ENCODE measurements at regions not wholly inside any gene's neighbourhood (a gene's known extent, or its start where the extent isn't known, plus 50 kb on each side); places are given as distances from the start of the nearest gene placed in this dataset.
"Not testable (repeated sequence)": the region's sequence is repeated elsewhere in the genome, so short reads cannot be mapped to it uniquely, and the experiment has no call there.

DNA sequence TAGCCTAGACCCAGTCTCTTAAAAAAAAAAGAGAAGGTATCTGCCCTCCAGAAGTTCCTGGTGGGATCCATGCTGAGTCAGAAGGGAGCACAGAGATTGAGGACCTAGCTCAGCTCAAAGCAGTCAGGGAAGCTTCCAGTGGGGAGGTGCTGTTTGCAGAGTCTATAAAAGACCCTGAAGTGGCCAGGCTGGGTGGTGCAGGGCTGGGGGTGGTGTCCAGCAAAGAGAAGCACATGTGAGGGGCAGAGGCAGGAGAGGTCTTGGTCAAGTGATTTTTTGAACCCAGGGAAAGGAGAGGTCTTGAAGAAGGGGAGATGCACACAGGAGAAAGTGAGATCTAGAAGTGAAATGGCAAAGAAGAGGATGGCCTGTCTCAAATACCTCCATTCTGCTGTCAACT is 130.4 kb upstream of the PODXL start:
- Histone ChIP-seq H3K4me3 (ENCODE audit: low read length in 3 of 3) (no peak overlapping the region), H3K36me3 (ENCODE audit: control insufficient read depth in 3 of 3, insufficient read depth in 3 of 3, low read length in 3 of 3) (no peaks in the 10 kb centered on the region), H3K4me1 (ENCODE audit: control insufficient read depth in 3 of 3, insufficient read depth in 3 of 3, low read length in 3 of 3) (peaks cover 0 to 2% (median 0%) of the 10 kb centered on the region in 3 donors), H3K9ac (ENCODE audit: low read depth in 1 of 3, low read length in 3 of 3) (no peak overlapping the region), H3K27ac (ENCODE audit: low read depth, low read length) (no peak overlapping the region), H3K27me3 (ENCODE audit: control insufficient read depth in 3 of 3, insufficient read depth in 3 of 3, low read length in 3 of 3) (peaks cover 17 to 40% (median 36%) of the 10 kb centered on the region in 3 donors), H3K9me3 (ENCODE audit: control insufficient read depth in 3 of 3, low read length in 3 of 3) (no peaks in the 10 kb centered on the region)

GRCh38 chr7:131683536-131684125 is 127.2 kb upstream of the PODXL start:
- Histone ChIP-seq H3K27ac (ENCODE audit: low read depth, low read length) (no peak overlapping the region), H3K4me3 (ENCODE audit: low read length in 3 of 3) (no peak overlapping the region), H3K9ac (ENCODE audit: low read depth in 1 of 3, low read length in 3 of 3) (no peak overlapping the region), H3K27me3 (ENCODE audit: control insufficient read depth in 3 of 3, insufficient read depth in 3 of 3, low read length in 3 of 3) (peaks cover 13 to 20% (median 18%) of the 10 kb centered on the region in 3 donors), H3K36me3 (ENCODE audit: control insufficient read depth in 3 of 3, insufficient read depth in 3 of 3, low read length in 3 of 3) (no peaks in the 10 kb centered on the region), H3K9me3 (ENCODE audit: control insufficient read depth in 3 of 3, low read length in 3 of 3) (no peaks in the 10 kb centered on the region), H3K4me1 (ENCODE audit: control insufficient read depth in 3 of 3, insufficient read depth in 3 of 3, low read length in 3 of 3) (no peaks in the 10 kb centered on the region)

- no peak overlapping the region for H3K4me3 ChIP-seq (ENCODE audit: low read length in 3 of 3)
- no peak overlapping the region for H3K27ac ChIP-seq (ENCODE audit: low read depth, low read length)
- H3K36me3 ChIP-seq (ENCODE audit: control insufficient read depth in 3 of 3, insufficient read depth in 3 of 3, low read length in 3 of 3), result no peaks in the 10 kb centered on the region
- H3K4me1 ChIP-seq (ENCODE audit: control insufficient read depth in 3 of 3, insufficient read depth in 3 of 3, low read length in 3 of 3), result no peaks in the 10 kb centered on the region
- no peak overlapping the region for H3K9ac ChIP-seq (ENCODE audit: low read depth in 1 of 3, low read length in 3 of 3)
- H3K9me3 ChIP-seq (ENCODE audit: control insufficient read depth in 3 of 3, low read length in 3 of 3), result no peaks in the 10 kb centered on the region
- H3K27me3 ChIP-seq (ENCODE audit: control insufficient read depth in 3 of 3, insufficient read depth in 3 of 3, low read length in 3 of 3), result peaks cover 8 to 14% (median 13%) of the 10 kb centered on the region in 3 donors
These were observed 125.5 kb upstream of the PODXL start for GRCh38 chr7:131681961-131682360.

DNA sequence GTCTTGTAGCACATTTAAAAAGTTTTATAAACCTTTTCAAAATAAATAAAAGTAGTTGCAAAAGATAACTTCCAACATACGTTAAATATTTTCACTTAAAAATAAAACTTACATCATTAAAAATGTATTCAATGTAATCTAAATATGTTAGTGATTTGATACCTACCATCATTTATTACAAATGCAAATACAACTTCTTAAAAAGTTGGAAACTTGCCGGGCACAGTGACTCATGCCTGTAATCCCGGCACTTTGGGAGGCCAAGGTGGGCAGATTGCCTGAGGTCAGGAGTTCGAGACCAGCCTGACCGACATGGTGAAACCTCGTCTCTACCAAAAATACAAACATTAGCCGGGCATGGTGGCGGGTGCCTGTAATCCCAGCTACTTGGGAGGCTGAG is 122.6 kb upstream of the PODXL start:
- not testable (repeated sequence) for H3K27ac ChIP-seq (ENCODE audit: low read depth, low read length); H3K36me3 ChIP-seq (ENCODE audit: control insufficient read depth in 3 of 3, insufficient read depth in 3 of 3, low read length in 3 of 3); H3K4me1 ChIP-seq (ENCODE audit: control insufficient read depth in 3 of 3, insufficient read depth in 3 of 3, low read length in 3 of 3); H3K27me3 ChIP-seq (ENCODE audit: control insufficient read depth in 3 of 3, insufficient read depth in 3 of 3, low read length in 3 of 3); H3K9ac ChIP-seq (ENCODE audit: low read depth in 1 of 3, low read length in 3 of 3); H3K9me3 ChIP-seq (ENCODE audit: control insufficient read depth in 3 of 3, low read length in 3 of 3); H3K4me3 ChIP-seq (ENCODE audit: low read length in 3 of 3)

GRCh38 chr7:131676850-131677249 is 120.4 kb upstream of the PODXL start:
- H3K9me3 ChIP-seq (ENCODE audit: control insufficient read depth in 3 of 3, low read length in 3 of 3); H3K9ac ChIP-seq (ENCODE audit: low read depth in 1 of 3, low read length in 3 of 3); H3K4me1 ChIP-seq (ENCODE audit: control insufficient read depth in 3 of 3, insufficient read depth in 3 of 3, low read length in 3 of 3); H3K4me3 ChIP-seq (ENCODE audit: low read length in 3 of 3); H3K36me3 ChIP-seq (ENCODE audit: control insufficient read depth in 3 of 3, insufficient read depth in 3 of 3, low read length in 3 of 3); H3K27ac ChIP-seq (ENCODE audit: low read depth, low read length); H3K27me3 ChIP-seq (ENCODE audit: control insufficient read depth in 3 of 3, insufficient read depth in 3 of 3, low read length in 3 of 3): not testable (repeated sequence)

GRCh38 chr7:131674131-131674530 is 117.7 kb upstream of the PODXL start:
- H3K36me3 ChIP-seq (ENCODE audit: control insufficient read depth in 3 of 3, insufficient read depth in 3 of 3, low read length in 3 of 3), result no peaks in the 10 kb centered on the region
- H3K27ac ChIP-seq (ENCODE audit: low read depth, low read length), result no peak overlapping the region
- no peak overlapping the region for H3K4me3 ChIP-seq (ENCODE audit: low read length in 3 of 3)
- H3K4me1 ChIP-seq (ENCODE audit: control insufficient read depth in 3 of 3, insufficient read depth in 3 of 3, low read length in 3 of 3), result peaks cover 0 to 4% (median 0%) of the 10 kb centered on the region in 3 donors
- no peak overlapping the region for H3K9ac ChIP-seq (ENCODE audit: low read depth in 1 of 3, low read length in 3 of 3)
- no peaks in the 10 kb centered on the region for H3K9me3 ChIP-seq (ENCODE audit: control insufficient read depth in 3 of 3, low read length in 3 of 3)
- no peaks in the 10 kb centered on the region for H3K27me3 ChIP-seq (ENCODE audit: control insufficient read depth in 3 of 3, insufficient read depth in 3 of 3, low read length in 3 of 3)

GRCh38 chr7:131673576-131673975 is 117.1 kb upstream of the PODXL start:
- H3K4me3 ChIP-seq (ENCODE audit: low read length in 3 of 3), result no peak overlapping the region
- H3K9me3 ChIP-seq (ENCODE audit: control insufficient read depth in 3 of 3, low read length in 3 of 3), result no peaks in the 10 kb centered on the region
- H3K27ac ChIP-seq (ENCODE audit: low read depth, low read length), result no peak overlapping the region
- no peaks in the 10 kb centered on the region for H3K27me3 ChIP-seq (ENCODE audit: control insufficient read depth in 3 of 3, insufficient read depth in 3 of 3, low read length in 3 of 3)
- no peak overlapping the region for H3K9ac ChIP-seq (ENCODE audit: low read depth in 1 of 3, low read length in 3 of 3)
- no peaks in the 10 kb centered on the region for H3K36me3 ChIP-seq (ENCODE audit: control insufficient read depth in 3 of 3, insufficient read depth in 3 of 3, low read length in 3 of 3)
- H3K4me1 ChIP-seq (ENCODE audit: control insufficient read depth in 3 of 3, insufficient read depth in 3 of 3, low read length in 3 of 3), result peaks cover 0 to 4% (median 0%) of the 10 kb centered on the region in 3 donors

DNA sequence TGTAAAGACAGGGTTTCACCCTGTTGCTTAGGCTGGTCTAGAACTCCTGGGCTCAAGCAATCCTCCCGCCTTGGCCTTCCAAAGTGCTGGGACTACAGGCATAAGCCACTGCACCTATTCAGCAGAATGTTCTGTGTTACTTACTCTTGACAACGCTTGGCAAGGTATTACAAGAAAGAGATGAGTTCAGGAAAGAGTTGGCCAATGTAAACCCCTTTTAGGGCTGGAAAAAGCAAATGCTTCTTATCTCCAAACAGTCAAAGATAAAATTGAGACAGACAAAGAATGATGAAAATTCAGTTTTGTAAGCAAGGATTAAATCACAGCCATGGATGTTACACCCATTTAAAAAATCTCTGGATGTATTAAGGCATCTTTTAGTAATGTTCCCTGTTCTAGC is 114.0 kb upstream of the PODXL start:
- H3K27ac ChIP-seq (ENCODE audit: low read depth, low read length), result no peak overlapping the region
- no peak overlapping the region for H3K9ac ChIP-seq (ENCODE audit: low read depth in 1 of 3, low read length in 3 of 3)
- H3K4me3 ChIP-seq (ENCODE audit: low read length in 3 of 3), result no peak overlapping the region
- H3K36me3 ChIP-seq (ENCODE audit: control insufficient read depth in 3 of 3, insufficient read depth in 3 of 3, low read length in 3 of 3), result no peaks in the 10 kb centered on the region
- no peaks in the 10 kb centered on the region for H3K27me3 ChIP-seq (ENCODE audit: control insufficient read depth in 3 of 3, insufficient read depth in 3 of 3, low read length in 3 of 3)
- H3K9me3 ChIP-seq (ENCODE audit: control insufficient read depth in 3 of 3, low read length in 3 of 3), result no peaks in the 10 kb centered on the region
- H3K4me1 ChIP-seq (ENCODE audit: control insufficient read depth in 3 of 3, insufficient read depth in 3 of 3, low read length in 3 of 3), result peaks cover 0 to 4% (median 0%) of the 10 kb centered on the region in 3 donors

DNA sequence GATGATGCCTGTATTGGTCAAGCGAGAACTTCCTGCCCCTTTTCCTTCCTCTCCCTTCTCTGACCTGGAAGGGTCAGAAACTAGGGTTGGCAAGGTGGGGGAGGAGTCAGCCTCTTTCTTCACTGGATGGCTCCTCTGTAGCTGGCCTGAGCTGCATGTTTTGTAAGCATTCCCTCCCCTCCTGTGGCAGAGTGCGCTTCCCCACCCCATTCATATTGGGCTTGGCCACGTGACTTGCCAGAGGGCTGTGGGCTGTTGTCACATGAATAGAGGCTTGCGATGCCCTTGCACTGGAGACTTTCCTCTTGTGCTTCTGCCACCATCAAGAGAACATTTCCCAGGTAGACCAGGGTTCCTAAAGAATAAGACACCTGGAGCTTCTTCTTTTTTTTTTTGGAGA is 111.3 kb upstream of the PODXL start:
- Histone ChIP-seq H3K27me3 (ENCODE audit: control insufficient read depth in 3 of 3, insufficient read depth in 3 of 3, low read length in 3 of 3) (no peaks in the 10 kb centered on the region), H3K27ac (ENCODE audit: low read depth, low read length) (no peak overlapping the region)

DNA sequence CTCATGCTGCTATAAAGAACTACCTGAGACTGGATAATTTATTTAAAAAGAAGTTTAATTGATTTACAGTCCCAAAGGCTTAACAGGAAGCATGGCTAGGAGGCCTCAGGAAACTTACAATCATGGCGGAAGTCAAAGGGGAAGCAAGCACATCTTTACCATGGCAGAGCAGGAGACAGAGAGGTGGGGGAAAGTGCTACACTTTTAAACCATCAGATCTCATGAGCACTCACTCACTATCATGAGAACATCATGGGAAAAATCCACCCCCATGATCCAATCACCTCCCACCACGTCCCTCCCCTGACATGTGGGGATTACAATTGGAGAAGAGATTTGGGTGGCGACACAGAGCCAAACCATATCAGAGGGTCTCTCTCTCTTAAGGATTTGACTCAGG is 108.6 kb upstream of the PODXL start:
- Histone ChIP-seq H3K4me3 (ENCODE audit: low read length in 3 of 3) (no peak overlapping the region), H3K27ac (ENCODE audit: low read depth, low read length) (no peak overlapping the region), H3K4me1 (ENCODE audit: control insufficient read depth in 3 of 3, insufficient read depth in 3 of 3, low read length in 3 of 3) (no peaks in the 10 kb centered on the region), H3K36me3 (ENCODE audit: control insufficient read depth in 3 of 3, insufficient read depth in 3 of 3, low read length in 3 of 3) (no peaks in the 10 kb centered on the region), H3K27me3 (ENCODE audit: control insufficient read depth in 3 of 3, insufficient read depth in 3 of 3, low read length in 3 of 3) (no peaks in the 10 kb centered on the region), H3K9me3 (ENCODE audit: control insufficient read depth in 3 of 3, low read length in 3 of 3) (no peaks in the 10 kb centered on the region), H3K9ac (ENCODE audit: low read depth in 1 of 3, low read length in 3 of 3) (no peak overlapping the region)

More for the DNA sequence above, 111.3 kb upstream of the PODXL start:
- Histone ChIP-seq H3K36me3 (ENCODE audit: control insufficient read depth in 3 of 3, insufficient read depth in 3 of 3, low read length in 3 of 3) (no peaks in the 10 kb centered on the region), H3K4me1 (ENCODE audit: control insufficient read depth in 3 of 3, insufficient read depth in 3 of 3, low read length in 3 of 3) (no peaks in the 10 kb centered on the region), H3K4me3 (ENCODE audit: low read length in 3 of 3) (no peak overlapping the region), H3K9me3 (ENCODE audit: control insufficient read depth in 3 of 3, low read length in 3 of 3) (no peaks in the 10 kb centered on the region), H3K9ac (ENCODE audit: low read depth in 1 of 3, low read length in 3 of 3) (no peak overlapping the region)

Measured in skeletal muscle tissue (tissue), 3 donors.